HEK293 (cell line): ENCODE measurements at regions not wholly inside any gene's neighbourhood (a gene's known extent, or its start where the extent isn't known, plus 50 kb on each side); places are given as distances from the start of the nearest gene placed in this dataset.

Experiments
- AEBP2 ChIP-seq: fragments of 450-650 bp; formaldehyde crosslinking; IDR thresholded peaks from 2 replicates; pipeline ENCODE4 v1.5.1; 2016; ENCODE audit warnings: missing biosample characterization, missing genetic modification characterization, borderline replicate concordance
- FEZF1 ChIP-seq: fragments of 450-650 bp; formaldehyde crosslinking; IDR thresholded peaks from 2 replicates; pipeline ENCODE4 v1.5.1; 2016; ENCODE audit warnings: missing biosample characterization, missing genetic modification characterization
- HOXD13 ChIP-seq: sonication (generic); formaldehyde crosslinking; IDR thresholded peaks from 2 replicates; pipeline ENCODE4 v1.8.0; 2022; ENCODE audit warnings: missing genetic modification reagents, borderline replicate concordance
- MZF1 ChIP-seq: fragments of 450-650 bp; formaldehyde crosslinking; IDR thresholded peaks from 2 replicates; pipeline ENCODE4 v1.5.1; 2017; ENCODE audit warnings: missing biosample characterization, missing genetic modification characterization, borderline replicate concordance
- OSR2 ChIP-seq: fragments of 450-650 bp; formaldehyde crosslinking; IDR thresholded peaks from 2 replicates; pipeline ENCODE4 v1.5.1; 2016; ENCODE audit warnings: missing biosample characterization, missing genetic modification characterization
- SCRT2 ChIP-seq: fragments of 450-650 bp; formaldehyde crosslinking; IDR thresholded peaks from 2 replicates; pipeline ENCODE4 v1.5.1; 2016; ENCODE audit warnings: missing biosample characterization, missing genetic modification characterization
- ZBTB10 ChIP-seq: fragments of 450-650 bp; formaldehyde crosslinking; IDR thresholded peaks from 2 replicates; pipeline ENCODE4 v1.5.1; 2016; ENCODE audit warnings: missing biosample characterization, missing genetic modification characterization
- ZBTB7A ChIP-seq: fragments of 450-650 bp; formaldehyde crosslinking; IDR thresholded peaks from 2 replicates; pipeline ENCODE4 v1.5.1; 2016; ENCODE audit warnings: low read depth, missing biosample characterization, missing genetic modification characterization
- ZBTB8A ChIP-seq: fragments of 450-650 bp; formaldehyde crosslinking; IDR thresholded peaks from 2 replicates; pipeline ENCODE4 v1.5.1; 2016; ENCODE audit warnings: missing biosample characterization, missing genetic modification characterization
- ZEB2 ChIP-seq: fragments of 450-650 bp; formaldehyde crosslinking; IDR thresholded peaks from 2 replicates; pipeline ENCODE4 v1.5.1; 2016; ENCODE audit warnings: missing biosample characterization, missing genetic modification characterization
- ZIC2 ChIP-seq: fragments of 450-650 bp; formaldehyde crosslinking; IDR thresholded peaks from 2 replicates; pipeline ENCODE4 v1.5.1; 2016; ENCODE audit warnings: missing biosample characterization, missing genetic modification characterization
- ZNF184 ChIP-seq: fragments of 450-650 bp; IDR thresholded peaks from 2 replicates; pipeline ENCODE4 v1.5.1; 2018; ENCODE audit warnings: missing biosample characterization, mild to moderate bottlenecking, missing genetic modification characterization
- ZNF529 ChIP-seq: fragments of 450-650 bp; formaldehyde crosslinking; IDR thresholded peaks from 2 replicates; pipeline ENCODE4 v1.5.1; 2017; ENCODE audit warnings: missing genetic modification characterization, missing biosample characterization; ENCODE audit not compliant: insufficient replicate concordance
- ZNF530 ChIP-seq: fragments of 450-650 bp; formaldehyde crosslinking; IDR thresholded peaks from 2 replicates; pipeline ENCODE4 v1.5.1; 2016; ENCODE audit warnings: low read depth, missing biosample characterization, missing genetic modification characterization
- ZNF558 ChIP-seq: fragments of 450-650 bp; formaldehyde crosslinking; IDR thresholded peaks from 2 replicates; pipeline ENCODE4 v1.5.1; 2016; ENCODE audit warnings: missing biosample characterization, missing genetic modification characterization
- ZNF560 ChIP-seq: fragments of 450-650 bp; formaldehyde crosslinking; IDR thresholded peaks from 2 replicates; pipeline ENCODE4 v1.5.1; 2017; ENCODE audit warnings: missing biosample characterization, missing genetic modification characterization, borderline replicate concordance
- ZNF561 ChIP-seq: fragments of 450-650 bp; IDR thresholded peaks from 2 replicates; pipeline ENCODE4 v1.5.1; 2018; ENCODE audit warnings: missing biosample characterization, missing genetic modification characterization, borderline replicate concordance
- ZNF624 ChIP-seq: fragments of 450-650 bp; formaldehyde crosslinking; IDR thresholded peaks from 2 replicates; pipeline ENCODE4 v1.5.1; 2017; ENCODE audit warnings: missing biosample characterization, missing genetic modification characterization
- ZNF639 ChIP-seq: fragments of 450-650 bp; formaldehyde crosslinking; IDR thresholded peaks from 2 replicates; pipeline ENCODE4 v1.5.1; 2016; ENCODE audit warnings: missing biosample characterization, missing genetic modification characterization
- ZNF664 ChIP-seq: fragments of 450-650 bp; formaldehyde crosslinking; IDR thresholded peaks from 2 replicates; pipeline ENCODE4 v1.5.1; 2016; ENCODE audit warnings: missing biosample characterization, missing genetic modification characterization
- ZNF707 ChIP-seq: fragments of 450-650 bp; formaldehyde crosslinking; IDR thresholded peaks from 2 replicates; pipeline ENCODE4 v1.5.1; 2016; ENCODE audit warnings: missing biosample characterization, missing genetic modification characterization
- ZNF747 ChIP-seq: fragments of 450-650 bp; formaldehyde crosslinking; IDR thresholded peaks from 2 replicates; pipeline ENCODE4 v1.5.1; 2016; ENCODE audit warnings: missing biosample characterization, missing genetic modification characterization
- ZNF777 ChIP-seq: fragments of 450-650 bp; formaldehyde crosslinking; IDR thresholded peaks from 2 replicates; pipeline ENCODE4 v1.5.1; 2017; ENCODE audit warnings: missing biosample characterization, missing genetic modification characterization, borderline replicate concordance
- ZSCAN16 ChIP-seq: fragments of 450-650 bp; formaldehyde crosslinking; IDR thresholded peaks from 2 replicates; pipeline ENCODE4 v1.5.1; 2016; ENCODE audit warnings: missing biosample characterization, missing genetic modification characterization
- ZSCAN30 ChIP-seq: fragments of 450-650 bp; IDR thresholded peaks from 2 replicates; pipeline ENCODE4 v1.5.1; 2018; ENCODE audit warnings: missing biosample characterization, mild to moderate bottlenecking, missing genetic modification characterization, moderate library complexity
- ZXDB ChIP-seq: fragments of 450-650 bp; formaldehyde crosslinking; IDR thresholded peaks from 2 replicates; pipeline ENCODE4 v1.5.1; 2016; ENCODE audit warnings: missing biosample characterization, missing genetic modification characterization

- TF ChIP-seq ZBTB10 (tag by site-specific recombination): no peak
- no peak for TF ChIP-seq ZNF184
- peak; percentile 29; the same call in 1 of the 2 replicates for TF ChIP-seq ZXDB (tag by site-specific recombination)
- TF ChIP-seq ZIC2 (tag by site-specific recombination): no peak
- TF ChIP-seq FEZF1: peak; percentile 53
- no peak for TF ChIP-seq ZNF777
- TF ChIP-seq ZNF707 (tag by site-specific recombination): no peak
- TF ChIP-seq ZNF530 (tag by site-specific recombination): no peak
- TF ChIP-seq MZF1: no peak
- no peak for TF ChIP-seq ZNF529
- no peak for TF ChIP-seq ZBTB8A (tag by site-specific recombination)
- no peak for TF ChIP-seq ZNF558
- no peak for TF ChIP-seq ZNF639 (tag by site-specific recombination)
- TF ChIP-seq ZNF561 (tag by site-specific recombination): no peak
- TF ChIP-seq ZNF560 (tag by site-specific recombination): no peak
- TF ChIP-seq AEBP2 (tag by site-specific recombination): no peak
- TF ChIP-seq SCRT2: no peak
- TF ChIP-seq ZSCAN16 (tag by site-specific recombination): no peak
- TF ChIP-seq HOXD13 (CRISPR knock-in tag): no peak
- no peak for TF ChIP-seq ZNF624 (tag by site-specific recombination)
- no peak for TF ChIP-seq ZEB2 (tag by site-specific recombination)
- no peak for TF ChIP-seq ZSCAN30 (tag by site-specific recombination)
- no peak for TF ChIP-seq OSR2 (tag by site-specific recombination)
- no peak for TF ChIP-seq ZNF747 (tag by site-specific recombination)
- TF ChIP-seq ZBTB7A (tag by site-specific recombination): no peak
- peak; percentile 36; the same call in 1 of the 2 replicates for TF ChIP-seq ZNF664 (tag by site-specific recombination)
These were observed 210.2 kb upstream of the TARS1 start (continued) for GRCh38 chr5:33230467-33231078.
